GM19397 (cell line): ENCODE measurements at regions not wholly inside any gene's neighbourhood (a gene's known extent, or its start where the extent isn't known, plus 50 kb on each side); places are given as distances from the start of the nearest gene placed in this dataset.
"Not testable (repeated sequence)": the region's sequence is repeated elsewhere in the genome, so short reads cannot be mapped to it uniquely, and the experiment has no call there.

Source experiments
- ATAC-seq: cut with Tn5 transposase; IDR thresholded peaks from one replicate; pipeline ENCODE4 v1.9.1; 2021; ENCODE audit warnings: mild to moderate bottlenecking, moderate library complexity; ENCODE audit not compliant: unreplicated experiment

- ATAC-seq = no peak
Observed at GRCh38 chr4:158958489-158959270, 144.2 kb upstream of the RAPGEF2 start.

- no peak for ATAC-seq
Observed at GRCh38 chr4:158962393-158962792, 140.5 kb upstream of the RAPGEF2 start.

GRCh38 chr4:158963282-158963681, 139.6 kb upstream of the RAPGEF2 start:
- not testable (repeated sequence) for ATAC-seq

- ATAC-seq = no peak
Observed at GRCh38 chr4:158964114-158964727, 138.7 kb upstream of the RAPGEF2 start.

- no peak for ATAC-seq
Observed at GRCh38 chr4:158964728-158965124, 138.2 kb upstream of the RAPGEF2 start.

GRCh38 chr4:158965226-158965625, 137.7 kb upstream of the RAPGEF2 start:
- no peak for ATAC-seq

- no peak for ATAC-seq
Observed at GRCh38 chr4:158966091-158966490, 136.8 kb upstream of the RAPGEF2 start.

- no peak for ATAC-seq
Observed at GRCh38 chr4:158968961-158969360, 133.9 kb upstream of the RAPGEF2 start.

GRCh38 chr4:158970812-158971211, 132.1 kb upstream of the RAPGEF2 start:
- no peak for ATAC-seq

GRCh38 chr4:158974438-158974837, 128.4 kb upstream of the RAPGEF2 start:
- not testable (repeated sequence) for ATAC-seq

GRCh38 chr4:158980711-158981110, 122.2 kb upstream of the RAPGEF2 start:
- ATAC-seq = not testable (repeated sequence)

- ATAC-seq = no peak
Observed at GRCh38 chr4:158991534-158992155, 111.2 kb upstream of the RAPGEF2 start.

- ATAC-seq = no peak
Observed at GRCh38 chr4:158993891-158994290, 109.0 kb upstream of the RAPGEF2 start.

- no peak for ATAC-seq
Observed at GRCh38 chr4:158995040-158995439, 107.8 kb upstream of the RAPGEF2 start.

GRCh38 chr4:158995965-158996364, 106.9 kb upstream of the RAPGEF2 start:
- no peak for ATAC-seq

- ATAC-seq = no peak
Observed at GRCh38 chr4:158996669-158997074, 106.2 kb upstream of the RAPGEF2 start.

GRCh38 chr4:158997660-158998349, 105.1 kb upstream of the RAPGEF2 start:
- no peak for ATAC-seq

- ATAC-seq = no peak
Observed at GRCh38 chr4:158998624-158999023, 104.3 kb upstream of the RAPGEF2 start.

GRCh38 chr4:158999166-158999682, 103.7 kb upstream of the RAPGEF2 start:
- no peak for ATAC-seq

- no peak for ATAC-seq
Observed at GRCh38 chr4:158999849-159000248, 103.0 kb upstream of the RAPGEF2 start.

- ATAC-seq = no peak
Observed at GRCh38 chr4:159002950-159003349, 99.9 kb upstream of the RAPGEF2 start.
